HG03460 (cell line): ENCODE measurements at regions not wholly inside any gene's neighbourhood (a gene's known extent, or its start where the extent isn't known, plus 50 kb on each side); places are given as distances from the start of the nearest gene placed in this dataset.
"Not testable (repeated sequence)": the region's sequence is repeated elsewhere in the genome, so short reads cannot be mapped to it uniquely, and the experiment has no call there.

Experiments used
- ATAC-seq: cut with Tn5 transposase; IDR thresholded peaks from one replicate; pipeline ENCODE4 v1.9.1; 2021; ENCODE audit not compliant: unreplicated experiment

DNA sequence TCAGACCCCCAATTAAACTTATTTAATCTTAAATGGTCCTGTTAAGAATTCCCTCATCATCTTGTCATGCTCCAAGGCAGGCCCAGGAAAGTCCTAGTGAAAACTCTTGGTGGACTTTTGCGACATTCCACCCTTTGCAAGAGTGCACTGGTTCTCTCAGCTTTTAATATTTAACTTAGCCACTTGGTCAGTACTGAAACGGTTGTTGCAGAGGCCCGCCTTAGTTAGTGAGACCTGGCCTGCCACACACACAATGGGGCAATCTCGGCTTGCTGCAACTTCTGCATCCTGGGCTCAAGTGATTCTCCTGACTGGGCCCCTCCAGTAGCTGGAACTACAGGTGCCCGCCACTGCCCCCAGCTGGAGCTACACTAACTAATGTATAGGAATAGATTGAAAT, 1366.0 kb downstream of the UQCRFS1 start:
- no peak for ATAC-seq

DNA sequence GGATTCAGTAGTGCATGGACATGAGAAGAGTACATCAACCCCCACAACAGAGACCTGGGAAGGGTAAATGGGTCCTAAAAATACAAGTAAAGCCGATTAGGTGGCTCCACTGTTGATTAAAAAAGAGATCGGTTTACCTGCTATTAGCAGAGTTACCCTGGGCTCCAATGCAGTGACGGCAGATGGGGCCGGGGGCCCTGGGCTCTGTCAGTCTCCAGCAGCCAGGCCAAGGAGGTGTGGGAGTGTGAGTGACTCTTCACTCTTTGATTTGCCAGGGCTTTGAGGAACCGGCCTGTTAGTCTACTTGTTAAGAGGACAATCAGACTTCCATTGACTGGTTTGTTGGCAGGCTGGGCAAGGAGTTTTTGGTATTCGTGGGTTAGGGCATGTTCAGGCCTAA, 1368.7 kb downstream of the UQCRFS1 start:
- no peak for ATAC-seq

DNA sequence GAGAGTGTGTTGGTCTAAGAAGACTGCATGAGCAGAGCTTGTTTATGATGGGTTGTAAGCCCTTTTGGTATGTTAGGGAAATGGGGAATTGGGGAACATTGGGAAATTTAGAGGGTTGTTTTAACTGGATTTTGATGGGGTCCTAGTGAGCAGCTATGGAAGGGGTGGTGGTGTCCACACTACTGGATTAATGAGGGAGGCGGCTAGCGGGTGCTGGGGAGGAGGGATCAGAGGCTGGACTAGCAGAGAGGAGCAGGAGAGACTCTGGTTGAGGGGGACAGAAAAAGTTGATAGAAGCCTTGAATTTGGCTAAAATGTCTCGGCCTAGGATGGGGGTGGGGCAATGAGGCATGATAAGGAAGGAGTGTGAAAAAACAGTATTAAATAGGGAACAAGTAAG, 1369.1 kb downstream of the UQCRFS1 start:
- no peak for ATAC-seq

DNA sequence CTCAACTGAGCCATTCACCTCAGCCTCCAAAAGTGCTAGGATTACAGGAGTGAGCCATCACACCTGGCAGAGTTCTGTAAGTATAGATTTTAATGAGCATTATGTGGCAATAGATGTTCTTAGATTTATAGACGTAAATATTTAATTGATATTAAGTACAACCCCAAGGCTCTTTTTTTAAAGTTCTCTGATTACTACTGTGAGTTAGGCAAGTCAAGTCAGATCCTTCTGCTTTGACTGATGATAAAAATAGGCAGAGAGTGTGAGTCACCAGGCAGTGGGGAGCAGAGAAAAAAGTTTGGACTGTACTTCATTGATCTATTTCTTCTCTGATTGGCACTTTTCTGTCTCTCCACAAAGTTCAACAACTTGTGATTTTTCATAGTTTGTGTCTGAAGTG, 1379.9 kb downstream of the UQCRFS1 start:
- ATAC-seq, result no peak

DNA sequence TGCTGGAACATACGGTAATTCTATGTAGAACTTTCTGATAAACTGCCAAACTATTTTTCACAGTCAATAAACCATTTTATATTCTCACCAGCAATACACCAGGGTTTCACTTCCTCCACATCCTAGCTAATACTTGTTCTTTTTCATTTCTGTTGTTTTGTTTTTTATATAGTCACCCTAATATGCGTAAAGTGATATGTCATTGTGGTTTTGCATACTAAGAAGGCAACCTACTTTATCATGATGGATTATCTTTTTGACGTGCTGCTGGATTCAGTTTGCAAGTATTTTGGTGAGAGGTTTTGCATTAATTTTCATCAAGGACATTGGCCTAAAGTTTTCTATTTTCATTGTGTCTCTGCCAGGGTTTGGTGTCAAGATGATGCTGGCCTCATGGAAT, 1384.1 kb downstream of the UQCRFS1 start:
- ATAC-seq, result no peak

DNA sequence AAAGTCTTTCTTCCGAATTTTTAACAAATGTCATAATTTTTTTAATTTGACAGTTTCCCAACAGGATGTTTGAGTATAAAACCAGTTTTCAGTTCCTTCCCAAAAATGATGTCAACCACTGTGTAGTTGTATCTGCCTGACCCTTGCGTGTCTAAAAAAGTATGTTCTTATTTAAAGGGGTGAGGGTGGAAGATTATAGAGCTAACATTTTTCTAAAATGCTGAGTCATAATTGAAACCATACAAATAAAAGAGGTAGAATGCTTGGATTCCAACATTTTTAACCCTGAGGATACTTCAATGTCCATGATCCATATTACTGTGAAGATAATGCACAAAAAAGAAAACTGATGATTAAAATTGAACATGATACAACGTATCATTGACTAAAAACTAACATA, 1388.8 kb downstream of the UQCRFS1 start:
- no peak for ATAC-seq

DNA sequence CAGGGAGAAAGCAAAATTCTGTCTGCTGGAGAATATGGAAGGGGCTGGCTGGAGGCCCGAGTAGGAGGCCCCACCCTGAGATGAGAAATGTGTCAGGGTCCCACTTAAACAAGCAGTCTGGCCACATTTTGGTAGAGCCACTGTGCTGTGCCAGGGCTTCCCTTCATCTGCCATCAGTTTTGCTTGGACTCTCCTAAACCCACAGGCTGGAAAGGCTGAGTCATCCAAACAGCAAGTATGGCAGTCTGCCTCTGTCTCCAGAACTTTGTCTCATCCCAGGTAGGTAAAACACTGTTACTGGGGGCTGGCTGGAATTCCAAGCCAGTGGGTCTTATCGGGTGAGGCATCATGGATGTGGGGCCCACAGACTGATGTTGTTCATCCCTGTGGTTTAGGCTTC, 1390.6 kb downstream of the UQCRFS1 start:
- ATAC-seq, result no peak

DNA sequence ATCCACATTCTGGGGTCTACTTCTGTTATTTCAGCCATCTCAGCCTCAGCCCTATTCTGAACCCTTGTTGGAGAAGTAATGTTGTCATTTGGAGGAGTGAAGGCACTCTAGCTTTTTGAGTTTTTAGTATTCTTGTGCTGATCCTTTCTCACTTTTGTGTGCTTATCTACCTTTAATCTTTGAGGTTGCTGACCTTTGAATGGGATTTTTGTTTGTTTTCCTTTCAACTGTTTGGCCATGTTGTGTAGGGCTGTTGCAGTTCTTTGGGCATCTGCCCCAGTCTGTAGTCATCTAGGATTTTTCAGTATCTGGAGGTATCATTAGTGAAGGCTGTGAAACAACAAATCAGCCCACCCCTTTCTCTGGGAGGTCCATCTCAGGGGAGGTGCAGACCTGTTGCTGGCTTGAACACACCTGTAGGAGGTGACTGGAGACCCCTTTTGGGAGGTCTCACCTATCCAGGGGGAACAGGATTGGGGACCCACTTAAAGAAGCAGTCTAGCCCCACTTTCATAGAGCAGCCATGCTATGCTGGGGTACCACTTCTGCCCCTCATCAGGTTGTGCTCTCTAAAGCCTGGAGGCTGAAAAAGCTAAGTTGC, 1391.4 kb downstream of the UQCRFS1 start:
- ATAC-seq, result no peak

DNA sequence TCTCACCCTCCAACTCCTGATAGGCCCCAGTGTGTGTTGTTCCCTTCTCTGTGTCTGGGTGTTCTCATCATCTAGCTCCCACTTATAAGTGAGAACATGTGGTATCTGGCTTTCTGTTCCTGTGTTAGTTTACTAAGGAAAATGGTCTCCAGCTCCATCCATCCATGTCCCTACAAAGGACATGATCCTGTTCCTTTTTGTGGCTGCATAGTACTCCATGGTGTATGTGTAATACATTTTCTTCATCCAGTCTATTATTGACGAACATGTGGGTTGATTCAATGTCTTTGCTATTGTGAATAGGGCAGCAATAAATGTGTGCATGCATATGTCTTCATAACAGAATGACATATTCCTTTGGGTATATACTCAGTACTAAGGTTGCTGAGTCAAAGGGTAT, 1397.0 kb downstream of the UQCRFS1 start:
- no peak for ATAC-seq

DNA sequence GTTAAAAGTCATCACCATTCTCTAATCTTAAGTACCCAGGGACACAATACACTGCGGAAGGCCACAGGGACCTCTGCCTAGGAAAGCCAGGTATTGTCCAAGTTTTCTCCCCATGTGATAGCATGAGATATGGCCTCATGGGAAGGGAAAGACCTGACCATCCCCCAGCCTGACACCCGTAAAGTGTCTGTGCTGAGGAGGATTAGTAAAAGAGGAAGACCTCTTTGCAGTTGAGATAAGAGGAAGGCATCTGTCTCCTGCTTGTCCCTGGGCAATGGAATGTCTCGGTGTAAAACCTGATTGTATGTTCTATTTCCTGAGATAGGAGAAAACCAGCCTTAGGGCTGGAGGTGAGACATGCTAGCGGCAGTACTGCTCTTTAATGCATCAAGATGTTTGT, 1398.1 kb downstream of the UQCRFS1 start:
- ATAC-seq, result not testable (repeated sequence)

DNA sequence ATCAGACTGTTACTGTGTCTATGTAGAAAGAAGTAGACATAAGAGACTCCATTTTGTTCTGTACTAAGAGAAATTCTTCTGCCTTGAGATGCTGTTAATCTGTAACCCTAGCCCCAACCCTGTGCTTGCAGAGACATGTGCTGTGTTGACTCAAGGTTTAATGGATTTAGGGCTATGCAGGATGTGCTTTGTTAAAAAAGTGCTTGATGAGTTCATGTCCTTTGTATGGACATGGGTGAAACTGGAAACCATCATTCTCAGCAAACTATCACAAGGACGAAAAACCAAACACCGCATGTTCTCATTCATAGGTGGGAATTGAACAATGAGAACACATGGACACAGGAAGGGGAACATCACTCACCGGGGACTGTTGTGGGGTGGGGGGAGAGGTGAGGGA, 1398.7 kb downstream of the UQCRFS1 start:
- ATAC-seq, result not testable (repeated sequence)

DNA sequence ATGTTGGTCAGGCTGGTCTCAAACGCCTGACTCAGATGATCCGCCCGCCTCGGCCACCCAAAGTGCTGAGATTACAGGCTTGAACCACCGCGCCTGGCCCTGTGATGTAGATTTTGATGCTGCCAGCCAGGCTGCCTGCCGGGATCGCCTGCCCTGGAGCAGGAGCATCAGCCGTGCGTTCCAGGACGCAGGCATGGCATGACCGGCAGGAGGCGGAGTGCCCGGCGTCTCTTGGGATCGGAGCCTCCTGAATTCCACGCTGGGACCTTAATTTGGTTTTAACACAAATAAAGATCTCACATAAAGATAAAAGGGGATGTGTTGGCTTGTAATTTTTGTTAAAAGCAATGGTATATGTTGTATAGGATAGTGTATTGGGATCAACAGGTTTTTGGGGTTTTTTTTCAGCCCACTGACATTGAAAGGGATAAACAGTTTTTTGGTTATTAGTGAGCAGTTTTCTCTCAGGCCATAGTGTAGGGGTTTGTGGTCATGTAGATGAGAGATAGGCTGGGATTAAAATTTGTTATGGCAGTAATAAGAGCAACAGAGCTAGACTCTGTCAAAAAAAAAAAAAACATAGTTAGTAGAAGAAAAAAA, 1406.4 kb downstream of the UQCRFS1 start:
- no peak for ATAC-seq

DNA sequence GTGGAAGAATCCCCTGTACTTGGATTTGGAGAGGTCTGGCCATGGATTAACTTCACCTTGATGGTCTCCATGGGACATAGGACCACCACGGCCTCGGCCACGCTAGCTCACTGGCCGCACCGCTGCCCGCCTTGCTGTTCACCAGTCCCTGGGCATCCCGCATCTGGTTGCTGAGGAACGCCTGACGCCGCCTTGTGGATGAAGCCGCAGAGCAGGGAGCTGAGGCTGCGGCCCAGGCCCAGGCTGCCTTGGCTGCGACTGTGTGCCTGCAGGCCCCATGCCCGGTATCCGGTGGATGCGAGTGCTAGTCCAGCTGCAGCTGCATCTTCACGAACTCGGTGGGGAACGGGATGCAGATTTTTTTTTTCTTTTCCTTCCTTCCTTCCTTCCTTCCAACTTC, 1407.1 kb downstream of the UQCRFS1 start:
- no peak for ATAC-seq

DNA sequence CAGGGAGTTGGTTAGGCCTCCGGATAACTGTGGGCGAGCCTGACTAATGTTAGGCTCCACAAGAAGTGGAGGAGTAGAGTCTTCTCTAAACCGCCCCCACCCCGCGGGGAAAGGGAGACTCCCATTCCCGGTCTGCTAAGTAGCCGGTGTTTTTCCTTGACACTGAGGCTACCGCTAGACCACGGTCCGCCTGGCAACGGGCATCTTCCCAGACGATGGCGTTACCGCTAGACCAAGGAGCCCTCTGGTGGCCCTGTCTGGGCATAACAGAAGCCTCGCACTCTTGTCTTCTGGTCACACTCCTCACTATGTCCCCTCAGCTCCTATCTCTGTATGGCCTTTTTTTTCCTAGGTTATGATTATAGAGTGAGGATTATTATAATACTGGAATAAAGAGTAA, 1410.7 kb downstream of the UQCRFS1 start:
- not testable (repeated sequence) for ATAC-seq

DNA sequence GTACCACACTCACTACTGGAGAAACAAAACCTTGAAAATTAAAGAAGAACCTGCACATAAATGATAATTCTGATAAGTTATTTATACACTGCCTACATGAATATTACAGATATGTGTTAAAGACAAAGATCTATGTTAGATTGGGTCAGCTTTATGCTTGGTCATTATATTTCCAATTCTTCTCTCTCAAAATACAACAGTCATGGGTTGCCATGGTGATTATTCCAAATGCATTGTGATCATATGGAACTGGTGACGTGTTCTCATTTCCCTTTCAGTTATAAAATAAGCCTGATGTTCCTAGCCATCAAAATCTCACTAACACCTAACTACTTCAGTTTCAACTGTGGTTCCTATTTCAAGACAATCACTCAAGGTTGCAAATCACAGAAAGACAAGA, 1416.4 kb downstream of the UQCRFS1 start:
- no peak for ATAC-seq

DNA sequence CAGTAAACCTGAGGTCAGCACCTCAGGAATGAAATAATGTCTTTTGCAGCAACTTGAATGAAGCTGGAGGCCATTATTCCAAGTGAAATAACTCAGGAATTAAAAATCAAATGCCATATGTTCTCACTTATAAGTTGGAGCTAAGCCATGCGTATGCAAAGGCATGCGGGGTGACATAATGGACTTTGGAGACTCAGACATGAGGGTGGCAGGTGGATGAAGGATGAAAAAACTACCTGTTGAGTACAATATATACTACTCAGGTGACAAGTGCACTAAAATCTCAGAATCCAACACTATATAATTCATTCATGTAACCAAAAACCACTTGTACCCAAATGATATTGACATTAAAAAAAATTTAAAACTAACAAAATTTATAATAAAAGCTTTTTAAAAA, 1416.9 kb downstream of the UQCRFS1 start:
- no peak for ATAC-seq

DNA sequence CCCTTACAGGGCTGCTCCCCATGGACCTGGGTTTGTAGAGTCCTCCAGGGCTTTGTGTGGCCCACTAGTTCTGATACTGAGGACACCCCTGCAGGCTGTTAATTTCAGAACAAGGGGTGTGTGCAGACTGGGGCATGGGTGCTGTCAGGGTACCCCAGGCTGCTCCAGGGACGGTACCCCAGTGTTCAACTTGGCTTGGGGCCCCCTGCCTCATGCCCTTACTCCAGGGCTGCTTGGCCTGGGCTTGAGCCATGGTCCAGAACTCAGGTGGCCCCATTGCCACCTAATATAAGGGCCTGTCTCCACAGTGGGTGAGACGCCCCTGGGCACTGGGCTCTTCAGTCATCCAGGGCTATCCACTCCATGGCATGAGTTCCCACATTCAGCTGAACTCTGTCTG, 1417.6 kb downstream of the UQCRFS1 start:
- ATAC-seq, result no peak

DNA sequence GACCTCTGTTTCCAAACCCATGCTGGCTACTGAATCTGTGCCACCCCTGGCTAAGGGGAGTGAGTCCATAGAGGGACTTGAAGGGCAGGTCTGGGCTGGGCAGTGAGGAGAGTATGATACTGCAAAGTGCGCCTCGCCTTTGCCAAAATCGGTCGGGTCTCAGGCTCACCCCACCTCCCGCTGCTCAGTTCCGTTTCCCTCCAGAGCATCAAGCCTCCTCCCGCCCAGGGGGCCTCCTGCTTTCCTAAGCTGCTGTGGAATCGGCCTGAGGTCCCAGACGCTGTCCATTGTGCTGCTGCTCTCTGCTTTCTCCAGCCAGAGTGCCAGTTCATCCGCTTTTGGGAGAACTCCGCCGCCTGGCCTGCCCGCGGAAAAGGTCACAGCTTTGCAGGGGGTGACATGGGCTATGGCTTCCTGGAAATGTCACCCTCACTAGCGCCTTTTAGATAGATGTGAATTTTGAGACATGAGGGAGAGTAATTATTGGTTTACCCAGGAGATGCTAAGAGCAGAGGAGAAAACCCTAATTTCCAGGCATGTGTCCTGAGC, 1418.4 kb downstream of the UQCRFS1 start:
- peak; percentile 1 for ATAC-seq

DNA sequence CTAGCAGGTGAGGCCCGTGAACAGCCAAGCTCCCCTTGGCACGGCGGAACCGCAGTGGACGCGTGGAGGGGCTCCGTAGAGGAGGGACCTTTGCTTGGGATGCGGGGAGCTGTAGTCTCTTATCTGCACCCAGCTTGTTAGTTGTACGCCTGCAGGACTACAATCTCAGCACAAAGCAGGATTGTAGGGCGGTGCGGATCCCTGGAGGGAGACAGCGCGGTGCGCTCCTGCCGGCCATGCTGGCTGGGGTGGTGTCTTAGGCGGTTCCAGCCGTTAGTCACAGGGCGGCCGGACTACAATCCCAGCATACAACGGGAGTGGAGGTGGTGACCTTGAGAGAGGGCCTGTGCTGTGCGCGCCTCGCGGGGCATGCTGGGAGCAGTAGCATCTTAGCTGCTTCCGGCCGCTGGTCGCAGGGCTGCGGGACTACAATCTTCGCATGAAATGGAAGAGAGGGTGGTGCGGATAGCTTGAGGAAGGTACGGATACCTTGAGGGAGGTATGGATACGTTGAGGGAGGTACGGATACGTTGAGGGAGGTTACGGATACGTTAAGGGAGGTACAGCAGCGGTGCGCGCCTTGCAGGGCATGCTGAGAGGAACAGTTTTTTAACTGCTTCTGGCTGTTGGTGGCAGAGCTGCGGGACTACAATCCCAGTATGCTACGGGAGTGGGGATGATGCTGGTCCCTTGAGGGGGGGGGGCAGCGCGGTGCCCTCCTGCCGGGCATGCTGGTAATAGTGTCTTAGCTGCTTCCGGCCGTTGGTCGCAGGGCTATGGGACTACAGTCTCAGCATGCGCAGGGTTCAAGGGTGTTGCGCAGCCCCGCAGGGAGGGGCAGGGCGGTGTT, 1419.1 kb downstream of the UQCRFS1 start:
- peak; percentile 92 for ATAC-seq

DNA sequence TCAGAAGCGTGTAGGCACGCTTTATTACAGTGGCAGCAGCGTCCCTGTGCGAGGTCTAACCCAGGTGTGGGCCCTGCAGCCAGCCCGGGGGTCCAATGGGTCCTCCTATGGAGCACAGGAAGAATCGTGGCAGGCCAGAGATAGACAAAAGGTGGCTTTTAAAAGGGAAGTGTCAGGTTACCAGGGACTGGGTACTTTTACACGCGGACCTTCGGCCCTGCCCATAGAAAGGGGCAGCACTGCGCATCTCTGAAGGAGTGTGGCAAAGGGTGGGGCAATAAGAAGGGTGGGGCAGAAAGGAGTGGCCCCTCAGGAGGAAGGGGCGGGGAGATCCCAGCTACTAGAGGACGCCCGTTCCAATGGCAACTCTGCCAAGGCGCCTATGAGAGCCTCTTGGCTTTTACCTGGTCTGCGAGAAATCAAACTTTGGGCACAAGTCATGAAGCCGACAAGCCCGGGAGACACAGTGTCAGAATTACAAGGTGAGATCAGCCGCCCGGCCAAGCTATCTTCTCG, 1419.8 kb downstream of the UQCRFS1 start:
- peak; percentile 70 for ATAC-seq

DNA sequence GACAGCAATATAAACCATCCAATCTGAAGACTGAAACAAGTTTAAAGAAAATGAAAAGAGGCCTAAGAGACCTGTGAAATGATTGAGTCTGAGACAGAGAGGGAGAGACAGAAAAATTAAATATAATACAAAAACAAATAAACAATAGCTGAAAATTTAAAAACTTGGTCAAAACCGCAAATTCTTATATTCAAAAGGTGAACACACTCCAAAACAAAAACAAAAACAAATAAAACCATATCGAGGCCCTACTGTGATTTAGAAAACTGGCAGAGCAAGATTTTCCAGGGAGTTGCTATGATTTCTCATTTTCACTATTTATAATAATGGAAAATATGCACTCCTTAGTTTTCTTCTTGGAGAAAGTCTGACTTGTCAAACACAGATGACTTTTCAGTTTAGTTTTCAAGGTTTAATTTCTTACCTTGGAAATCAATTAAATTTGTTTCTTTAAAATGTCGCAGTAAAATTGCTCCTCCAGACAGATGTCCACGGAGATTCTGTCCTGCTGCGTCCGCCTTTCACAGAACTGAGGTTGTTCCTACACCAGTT, 1420.3 kb downstream of the UQCRFS1 start:
- ATAC-seq, result no peak
